ENCODE measurements at regions not wholly inside any gene's neighbourhood (a gene's known extent, or its start where the extent isn't known, plus 50 kb on each side); places are given as distances from the start of the nearest gene placed in this dataset.

DNA sequence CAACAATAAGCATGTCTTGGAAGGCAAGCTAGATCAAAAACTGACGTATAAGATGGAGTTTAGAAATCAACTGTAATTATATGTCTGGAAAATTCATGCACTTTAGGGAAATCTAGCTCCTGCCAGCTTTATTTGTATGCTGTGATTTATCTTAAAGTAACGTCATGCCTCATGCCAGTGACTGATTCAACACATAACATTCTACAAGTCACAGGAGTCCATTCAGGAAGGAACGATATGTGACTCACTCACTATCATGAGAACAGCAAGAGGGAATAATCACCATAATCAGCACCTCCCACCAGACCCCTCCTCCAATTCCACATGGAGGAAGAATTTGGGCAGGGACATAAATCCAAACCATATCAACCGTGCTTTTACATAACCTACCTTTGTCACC is 682.4 kb upstream of the ADAMTS5 start:
- H3K27me3 ChIP-seq: no peaks in the 10 kb centered on the region
- DNase-seq: no peak
- H3K9me3 ChIP-seq: no peaks in the 10 kb centered on the region
- no peak overlapping the region for H3K4me3 ChIP-seq
- H3K4me1 ChIP-seq: no peaks in the 10 kb centered on the region
- no peaks in the 10 kb centered on the region for H3K36me3 ChIP-seq
- H3K27ac ChIP-seq: no peak overlapping the region
- TF ChIP-seq, protein P1, sequence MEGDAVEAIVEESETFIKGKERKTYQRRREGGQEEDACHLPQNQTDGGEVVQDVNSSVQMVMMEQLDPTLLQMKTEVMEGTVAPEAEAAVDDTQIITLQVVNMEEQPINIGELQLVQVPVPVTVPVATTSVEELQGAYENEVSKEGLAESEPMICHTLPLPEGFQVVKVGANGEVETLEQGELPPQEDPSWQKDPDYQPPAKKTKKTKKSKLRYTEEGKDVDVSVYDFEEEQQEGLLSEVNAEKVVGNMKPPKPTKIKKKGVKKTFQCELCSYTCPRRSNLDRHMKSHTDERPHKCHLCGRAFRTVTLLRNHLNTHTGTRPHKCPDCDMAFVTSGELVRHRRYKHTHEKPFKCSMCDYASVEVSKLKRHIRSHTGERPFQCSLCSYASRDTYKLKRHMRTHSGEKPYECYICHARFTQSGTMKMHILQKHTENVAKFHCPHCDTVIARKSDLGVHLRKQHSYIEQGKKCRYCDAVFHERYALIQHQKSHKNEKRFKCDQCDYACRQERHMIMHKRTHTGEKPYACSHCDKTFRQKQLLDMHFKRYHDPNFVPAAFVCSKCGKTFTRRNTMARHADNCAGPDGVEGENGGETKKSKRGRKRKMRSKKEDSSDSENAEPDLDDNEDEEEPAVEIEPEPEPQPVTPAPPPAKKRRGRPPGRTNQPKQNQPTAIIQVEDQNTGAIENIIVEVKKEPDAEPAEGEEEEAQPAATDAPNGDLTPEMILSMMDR (IDR thresholded peaks at IDR 0.05): no peak
- TF ChIP-seq POLR2A (IDR thresholded peaks at IDR 0.05): no peak

DNA sequence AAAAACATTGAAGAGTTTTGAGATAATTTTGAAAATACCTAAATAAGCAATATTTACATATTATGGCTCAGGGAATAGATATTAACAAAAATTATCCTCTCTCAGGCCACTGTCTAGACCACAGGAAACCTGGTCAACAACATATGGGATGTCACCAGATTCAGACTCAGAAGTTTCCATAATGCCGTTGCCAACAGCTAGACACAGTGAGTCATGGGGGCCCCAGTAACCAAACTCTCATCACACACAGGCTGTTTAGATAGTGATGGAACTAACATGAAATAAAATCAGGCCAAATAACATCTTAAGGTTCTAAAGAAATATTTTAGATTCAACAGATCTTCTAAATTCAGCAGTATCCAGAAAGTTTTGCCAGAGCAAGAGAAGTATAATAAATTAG is 681.7 kb upstream of the ADAMTS5 start:
- H3K4me3 ChIP-seq: no peak overlapping the region
- H3K4me1 ChIP-seq: no peaks in the 10 kb centered on the region
- no peak for DNase-seq
- H3K36me3 ChIP-seq: no peaks in the 10 kb centered on the region
- TF ChIP-seq, protein P1 (IDR thresholded peaks at IDR 0.05): no peak
- TF ChIP-seq POLR2A (IDR thresholded peaks at IDR 0.05): no peak
- H3K9me3 ChIP-seq: no peaks in the 10 kb centered on the region
- H3K27ac ChIP-seq: no peak overlapping the region
- no peaks in the 10 kb centered on the region for H3K27me3 ChIP-seq

DNA sequence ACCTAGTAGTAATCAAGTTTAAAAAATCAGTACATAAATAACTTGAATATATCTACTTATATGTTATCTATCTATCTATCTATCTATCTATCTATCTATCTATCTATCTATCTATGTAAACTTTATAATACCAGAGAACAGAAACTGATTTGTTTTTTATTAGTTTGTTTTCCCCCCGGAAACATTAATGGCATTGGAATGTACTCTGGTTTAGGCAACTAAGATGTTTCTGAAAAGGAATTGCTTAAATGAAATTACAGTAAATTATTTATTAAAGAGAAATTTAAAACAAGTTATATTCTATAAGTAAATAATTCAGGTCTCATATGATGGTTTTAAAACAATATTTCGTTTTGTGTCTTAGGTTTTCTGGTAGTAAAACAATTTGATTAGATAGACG is 681.0 kb upstream of the ADAMTS5 start:
- Histone ChIP-seq H3K9me3 (no peaks in the 10 kb centered on the region), H3K36me3 (no peaks in the 10 kb centered on the region), H3K4me1 (no peaks in the 10 kb centered on the region), H3K27ac (no peak overlapping the region), H3K27me3 (no peaks in the 10 kb centered on the region), H3K4me3 (no peak overlapping the region)
- no peak for DNase-seq
- TF ChIP-seq, protein P1 (IDR thresholded peaks at IDR 0.05): no peak
- TF ChIP-seq POLR2A (IDR thresholded peaks at IDR 0.05): no peak

DNA sequence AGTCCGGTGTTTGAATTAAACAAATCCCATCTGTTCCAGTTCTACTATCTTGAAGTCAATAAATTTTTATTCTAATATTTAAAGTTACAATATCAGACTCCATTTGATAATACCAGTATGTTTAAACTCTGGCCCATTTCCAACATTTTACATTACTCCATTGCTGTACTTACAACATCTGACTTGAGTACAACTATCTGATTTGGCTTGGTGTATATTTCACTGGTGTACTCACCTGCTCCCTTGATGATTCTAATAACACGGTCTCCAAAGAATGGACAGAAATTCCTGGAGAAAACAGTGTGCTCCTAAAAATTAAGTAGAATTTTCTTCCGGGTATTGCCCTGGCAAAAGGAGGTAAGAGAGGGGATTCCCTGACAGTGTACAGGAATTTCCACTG is 680.5 kb upstream of the ADAMTS5 start:
- no peak overlapping the region for H3K27ac ChIP-seq
- H3K4me3 ChIP-seq: no peak overlapping the region
- no peaks in the 10 kb centered on the region for H3K27me3 ChIP-seq
- no peak for TF ChIP-seq POLR2A (IDR thresholded peaks at IDR 0.05)
- TF ChIP-seq, protein P1 (IDR thresholded peaks at IDR 0.05): no peak
- H3K9me3 ChIP-seq: no peaks in the 10 kb centered on the region
- H3K4me1 ChIP-seq: no peaks in the 10 kb centered on the region
- no peak for DNase-seq
- no peaks in the 10 kb centered on the region for H3K36me3 ChIP-seq

DNA sequence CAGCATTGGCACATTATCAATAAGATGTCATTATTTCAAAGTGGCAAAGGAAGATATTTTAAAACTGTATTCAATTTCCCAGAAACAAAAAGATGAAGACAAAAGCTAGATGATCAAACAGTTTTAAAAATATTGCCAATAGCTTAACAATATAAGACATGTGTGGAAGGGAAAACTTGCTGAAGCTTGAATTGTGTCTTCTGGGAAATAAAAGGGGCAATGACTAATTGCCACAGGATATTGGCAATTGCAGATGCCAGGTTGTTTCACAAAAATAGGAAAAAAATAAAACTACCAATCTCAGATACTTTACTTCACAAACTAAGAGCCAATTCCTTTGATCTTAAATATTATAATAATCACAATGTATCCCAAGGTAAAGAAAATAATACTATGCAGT is 679.8 kb upstream of the ADAMTS5 start:
- Histone ChIP-seq H3K4me1 (no peaks in the 10 kb centered on the region), H3K27me3 (no peaks in the 10 kb centered on the region), H3K9me3 (no peaks in the 10 kb centered on the region), H3K4me3 (no peak overlapping the region), H3K27ac (no peak overlapping the region), H3K36me3 (no peaks in the 10 kb centered on the region)
- TF ChIP-seq, protein P1 (IDR thresholded peaks at IDR 0.05): no peak
- no peak for TF ChIP-seq POLR2A (IDR thresholded peaks at IDR 0.05)
- no peak for DNase-seq

DNA sequence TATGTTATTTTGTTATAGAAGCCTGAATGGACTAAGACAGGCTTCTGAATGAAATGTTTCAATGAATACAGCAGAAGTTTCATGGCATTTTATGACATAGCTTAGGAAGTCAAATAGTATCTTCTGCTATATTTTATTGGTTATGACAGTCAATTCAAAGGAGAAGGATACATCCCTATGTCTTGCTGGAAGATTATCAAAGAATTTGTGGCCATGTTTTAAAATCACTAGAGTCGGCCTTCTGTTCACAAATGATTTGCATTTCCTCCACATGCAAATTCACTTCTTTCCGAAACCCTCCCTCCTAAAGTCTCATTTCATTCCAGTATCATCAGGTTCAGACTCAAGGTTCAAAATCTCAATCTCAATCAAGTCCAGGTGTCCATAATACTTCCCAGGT is 679.2 kb upstream of the ADAMTS5 start:
- H3K27ac ChIP-seq: no peak overlapping the region
- no peaks in the 10 kb centered on the region for H3K9me3 ChIP-seq
- TF ChIP-seq, protein P1 (IDR thresholded peaks at IDR 0.05): no peak
- no peak for TF ChIP-seq POLR2A (IDR thresholded peaks at IDR 0.05)
- no peak overlapping the region for H3K4me3 ChIP-seq
- no peaks in the 10 kb centered on the region for H3K27me3 ChIP-seq
- H3K36me3 ChIP-seq: no peaks in the 10 kb centered on the region
- DNase-seq: no peak
- H3K4me1 ChIP-seq: no peaks in the 10 kb centered on the region
